ENCODE measurements at regions not wholly inside any gene's neighbourhood (a gene's known extent, or its start where the extent isn't known, plus 50 kb on each side); places are given as distances from the start of the nearest gene placed in this dataset.

- H3K4me3 ChIP-seq, result no peak overlapping the region
- ATAC-seq (no peak), FAIRE-seq (no peak), DNase-seq (no peak)
- no peaks in the 10 kb centered on the region for H3K9me3 ChIP-seq
- WGBS, 2 donors, result 74 to 89% methylated on average over 2 of the region's 2 CpGs
- no peaks in the 10 kb centered on the region for H3K4me1 ChIP-seq
- intact Hi-C loops (cut with DNase I), result no loop called here
- H3K27ac ChIP-seq, result no peak overlapping the region
- TF ChIP-seq CTCF (IDR thresholded peaks at IDR 0.05), result no peak
- no peaks in the 10 kb centered on the region for H3K36me3 ChIP-seq
- H3K27me3 ChIP-seq, result no peaks in the 10 kb centered on the region
Observed at GRCh38 chr5:102031711-102032110, 264.4 kb downstream of the SLCO4C1 start.

- WGBS, 2 donors, result 87 to 92% methylated on average over 8 of the region's 8 CpGs
- Histone ChIP-seq H3K27me3 (no peaks in the 10 kb centered on the region), H3K27ac (no peak overlapping the region), H3K4me3 (no peak overlapping the region), H3K9me3 (no peaks in the 10 kb centered on the region), H3K4me1 (no peaks in the 10 kb centered on the region), H3K36me3 (no peaks in the 10 kb centered on the region)
- DNase-seq (no peak), FAIRE-seq (no peak), ATAC-seq (no peak)
- no peak for TF ChIP-seq CTCF (IDR thresholded peaks at IDR 0.05)
- intact Hi-C loops (cut with DNase I), result no loop called here
Observed at GRCh38 chr5:102018690-102019089, 277.4 kb downstream of the SLCO4C1 start.

- 74 to 75% methylated on average over 7 of the region's 7 CpGs for WGBS, 2 donors
- intact Hi-C loops (cut with DNase I), result no loop called here
- no peaks in the 10 kb centered on the region for H3K27me3 ChIP-seq
- no peak overlapping the region for H3K27ac ChIP-seq
- H3K4me1 ChIP-seq, result no peaks in the 10 kb centered on the region
- no peaks in the 10 kb centered on the region for H3K9me3 ChIP-seq
- no peak for TF ChIP-seq CTCF (IDR thresholded peaks at IDR 0.05)
- no peak for DNase-seq
- ATAC-seq, result no peak
- FAIRE-seq, result no peak
- H3K4me3 ChIP-seq, result no peak overlapping the region
- no peaks in the 10 kb centered on the region for H3K36me3 ChIP-seq
Observed at GRCh38 chr5:102018279-102018678, 277.8 kb downstream of the SLCO4C1 start.

- H3K4me3 ChIP-seq, result no peak overlapping the region
- TF ChIP-seq CTCF (IDR thresholded peaks at IDR 0.05), result no peak
- DNase-seq (no peak), FAIRE-seq (no peak), ATAC-seq (no peak)
- no peak overlapping the region for H3K27ac ChIP-seq
- H3K36me3 ChIP-seq, result no peaks in the 10 kb centered on the region
- H3K4me1 ChIP-seq, result no peaks in the 10 kb centered on the region
- intact Hi-C loops (cut with DNase I), result no loop called here
- H3K9me3 ChIP-seq, result no peaks in the 10 kb centered on the region
- H3K27me3 ChIP-seq, result no peaks in the 10 kb centered on the region
- WGBS, 2 donors, result 89 to 95% methylated on average over 1 of the region's 1 CpG
Observed at GRCh38 chr5:102014371-102014770, 281.7 kb downstream of the SLCO4C1 start.

- Histone ChIP-seq H3K36me3 (no peaks in the 10 kb centered on the region), H3K27ac (no peak overlapping the region), H3K27me3 (no peaks in the 10 kb centered on the region), H3K4me3 (no peak overlapping the region), H3K9me3 (no peaks in the 10 kb centered on the region), H3K4me1 (no peaks in the 10 kb centered on the region)
- intact Hi-C loops (cut with DNase I), result no loop called here
- DNase-seq, result no peak
- ATAC-seq, result no peak
- TF ChIP-seq CTCF (IDR thresholded peaks at IDR 0.05), result no peak
- peak; percentile 13 for FAIRE-seq
Observed at GRCh38 chr5:102010644-102011043, 285.4 kb downstream of the SLCO4C1 start.
